HepG2 (cell line): ENCODE measurements at regions not wholly inside any gene's neighbourhood (a gene's known extent, or its start where the extent isn't known, plus 50 kb on each side); places are given as distances from the start of the nearest gene placed in this dataset.

Experiments
- ATAC-seq: fragments of 200-7000 bp; cut with Tn5 transposase; 3 replicates; pipeline ENCODE4 v1.9.1; 2020; ENCODE audit warnings: mild to moderate bottlenecking, moderate library complexity
- BruUV-seq: library from RNA; stranded (reverse); fragments of 400-500 nt; replicated peaks from 2 replicates; lab custom pipeline; 2021; lab: Mats Ljungman, UMichigan
- CTCF ChIA-PET: fragments of 300-600 bp; formaldehyde crosslinking; extraction: SDS; loops from one replicate; lab custom pipeline; 2021; ENCODE audit warnings: low total read pairs, inconsistent platforms, low intra/inter-chr PET ratio; lab: Yijun Ruan, JAX
- POLR2A ChIA-PET: fragments of 350-600 bp; sonication (Branson Sonifier 250); formaldehyde crosslinking; loops from one replicate; lab custom pipeline; 2020; ENCODE audit warnings: antibody characterized with exemption, inconsistent platforms; lab: Yijun Ruan, JAX
- DNase-seq: peaks from one replicate; pipeline ENCODE4 v3.0.0-alpha.2; 2015; ENCODE audit warnings: low spot score
- FAIRE-seq: peaks from 3 replicates; lab custom pipeline; 2011; peaks lifted over from hg19 to GRCh38; lab: Jason Lieb, UNC
- H2AFZ ChIP-seq: one replicate; pipeline ENCODE4 v1.6.1; 2011; ENCODE audit warnings: low read length, inconsistent platforms
- H3K27ac ChIP-seq: fragments of 300-600 bp; 3 replicates; pipeline ENCODE4 v1.8.0; 2011; ENCODE audit warnings: mixed run types, mild to moderate bottlenecking, mixed read lengths, low read length, inconsistent platforms; ENCODE audit not compliant: insufficient read depth; ENCODE audit errors: extremely low read length
- H3K27me3 ChIP-seq, 2 experiments: fragments of 200-600 bp in 1 of 2; 2 replicates in 1 of 2; 3 replicates in 1 of 2; pipeline versions ENCODE4 v1.6.0 to v1.8.0; 2011; ENCODE audit warnings: low read length in 2 of 2, mild to moderate bottlenecking in 2 of 2, moderate library complexity in 2 of 2, inconsistent platforms in 1 of 2; ENCODE audit not compliant: insufficient read depth in 2 of 2, control insufficient read depth in 1 of 2
- H3K36me3 ChIP-seq, 2 experiments: fragments of 200-600 bp in 1 of 2; replicated peaks in 1 of 2; 2 replicates in 1 of 2; 3 replicates in 1 of 2; pipeline versions ENCODE4 v1.5.1 to v1.8.0; 2011; ENCODE audit warnings: low read length in 2 of 2, inconsistent platforms in 1 of 2; ENCODE audit not compliant: insufficient read depth in 2 of 2, control insufficient read depth in 1 of 2
- H3K4me1 ChIP-seq: 2 replicates; pipeline ENCODE4 v1.5.1; 2012; ENCODE audit warnings: low read length, inconsistent platforms; ENCODE audit not compliant: insufficient read depth
- H3K4me2 ChIP-seq: 2 replicates; pipeline ENCODE4 v1.6.0; 2011; ENCODE audit warnings: low read depth, low read length, inconsistent platforms
- H3K4me3 ChIP-seq, 3 experiments: fragments of 200-600 bp in 1 of 3; sonication (generic), shearing (Covaris generic) in 1 of 3; replicated peaks in 1 of 3; 2 replicates each; pipeline ENCODE4 v1.5.1; 2011 to 2016; ENCODE audit warnings: low read length in 3 of 3, inconsistent platforms in 2 of 3, low read depth in 2 of 3, mild to moderate bottlenecking in 2 of 3, control low read depth in 1 of 3, mixed read lengths in 1 of 3; ENCODE audit not compliant: insufficient read depth in 1 of 3
- H3K79me2 ChIP-seq: one replicate; pipeline ENCODE4 v1.6.1; 2011; ENCODE audit warnings: low read length, inconsistent platforms; ENCODE audit not compliant: insufficient read depth
- H3K9ac ChIP-seq: 2 replicates; pipeline ENCODE4 v1.6.0; 2011; ENCODE audit warnings: mild to moderate bottlenecking, low read depth, low read length, inconsistent platforms; ENCODE audit not compliant: insufficient read depth
- H3K9me3 ChIP-seq: 2 replicates; pipeline ENCODE4 v1.5.1; 2012; ENCODE audit warnings: mild to moderate bottlenecking, low read length
- H4K20me1 ChIP-seq: 2 replicates; pipeline ENCODE4 v1.6.0; 2011; ENCODE audit warnings: inconsistent platforms, mild to moderate bottlenecking, low read length, moderate library complexity; ENCODE audit not compliant: insufficient read depth
- ATF4 ChIP-seq, 2 experiments: fragments of 450-650 bp in 1 of 2; sonication (generic) in 1 of 2; formaldehyde crosslinking; IDR thresholded peaks; 2 replicates each; pipeline versions ENCODE4 v1.5.0 to v1.8.0; 2020 to 2022; ENCODE audit warnings: mild to moderate bottlenecking in 1 of 2, missing genetic modification reagents in 1 of 2
- CEBPB ChIP-seq: IDR thresholded peaks from 2 replicates; pipeline ENCODE4 v1.6.1; 2011; ENCODE audit warnings: low read depth, low read length, improper control_type of control experiment, borderline replicate concordance
- SKI ChIP-seq: fragments of 450-650 bp; IDR thresholded peaks from one replicate; pipeline ENCODE4 v1.6.1; 2018; ENCODE audit warnings: mild to moderate bottlenecking; ENCODE audit not compliant: partially characterized antibody
- ZNF207 ChIP-seq: fragments of 450-650 bp; IDR thresholded peaks from 2 replicates; pipeline ENCODE4 v1.6.1; 2016; ENCODE audit warnings: antibody characterized with exemption, borderline replicate concordance
- WGBS: methylation state at CpG from one replicate; pipeline ENCODE4 v1.1.6; 2017; ENCODE audit warnings: low lambda C conversion rate; 5-methylcytosine and 5-hydroxymethylcytosine counted together
- in situ Hi-C: cut with HindIII; loops from 2 replicates; pipeline ENCODE4 v1.10.0; 2017; ENCODE audit warnings: low pct_unique_long_range_greater_than_20kb; ENCODE audit not compliant: extremely low pct_ligation_motif_present
- intact Hi-C: fragments of 100-400 bp; cut with micrococcal nuclease; formaldehyde crosslinking; loops from one replicate; pipeline ENCODE4 v1.10.0; 2022; ENCODE audit not compliant: unreplicated experiment

GRCh38 chr2:52968043-52968442 is 799.6 kb upstream of the CHAC2 start:
- FAIRE-seq: no peak
- in situ Hi-C loops: no loop called here
- intact Hi-C loops: no loop called here

GRCh38 chr2:52964916-52965530 is 802.6 kb upstream of the CHAC2 start:
- H3K4me2 ChIP-seq: no peak overlapping the region
- ChIA-PET POLR2A (no interaction called here), CTCF (no interaction called here)
- H3K9ac ChIP-seq: no peak overlapping the region
- in situ Hi-C loops: no loop called here
- peak; percentile 68; the same call in 1 of the 2 replicates for TF ChIP-seq CEBPB
- no peak for TF ChIP-seq ZNF207
- no peak overlapping the region for H3K27ac ChIP-seq
- intact Hi-C loops: no loop called here
- no peaks in the 10 kb centered on the region for H3K4me1 ChIP-seq
- DNase-seq (no peak), FAIRE-seq (no peak), ATAC-seq (no peak)
- 0% methylated on average over 4 of the region's 4 CpGs for WGBS
- H4K20me1 ChIP-seq: no peaks in the 10 kb centered on the region
- H3K9me3 ChIP-seq: no peaks in the 10 kb centered on the region
- H3K27me3 ChIP-seq: no peaks in the 10 kb centered on the region
- H3K79me2 ChIP-seq: no peaks in the 10 kb centered on the region
- BruUV-seq: no TSS peak
- no peak overlapping the region for H2AFZ ChIP-seq
- H3K36me3 ChIP-seq: no peaks in the 10 kb centered on the region
- no peak overlapping the region for H3K4me3 ChIP-seq

More at GRCh38 chr2:52968043-52968442, 799.6 kb upstream of the CHAC2 start:
- Histone ChIP-seq H3K27me3 (no peaks in the 10 kb centered on the region), H3K27ac (no peak overlapping the region), H2AFZ (no peak overlapping the region), H3K4me2 (no peak overlapping the region), H3K9ac (no peak overlapping the region), H3K4me3 (no peak overlapping the region), H3K79me2 (no peaks in the 10 kb centered on the region), H3K4me1 (no peaks in the 10 kb centered on the region)
- CTCF ChIA-PET: no interaction called here
- no peak for TF ChIP-seq ATF4 (CRISPR knock-in tag; IDR thresholded peaks at IDR 0.05)
- TF ChIP-seq SKI: no peak
- TF ChIP-seq, all 625 proteins: peak for 0
- DNase-seq (no peak), ATAC-seq (no peak)
- Histone ChIP-seq H3K9me3 (no peaks in the 10 kb centered on the region), H4K20me1 (no peaks in the 10 kb centered on the region), H3K36me3 (no peaks in the 10 kb centered on the region)
- BruUV-seq: no TSS peak
- POLR2A ChIA-PET: no interaction called here
- WGBS: 2% methylated on average over 1 of the region's 1 CpG
